ENCODE measurements at regions not wholly inside any gene's neighbourhood (a gene's known extent, or its start where the extent isn't known, plus 50 kb on each side); places are given as distances from the start of the nearest gene placed in this dataset.

DNA sequence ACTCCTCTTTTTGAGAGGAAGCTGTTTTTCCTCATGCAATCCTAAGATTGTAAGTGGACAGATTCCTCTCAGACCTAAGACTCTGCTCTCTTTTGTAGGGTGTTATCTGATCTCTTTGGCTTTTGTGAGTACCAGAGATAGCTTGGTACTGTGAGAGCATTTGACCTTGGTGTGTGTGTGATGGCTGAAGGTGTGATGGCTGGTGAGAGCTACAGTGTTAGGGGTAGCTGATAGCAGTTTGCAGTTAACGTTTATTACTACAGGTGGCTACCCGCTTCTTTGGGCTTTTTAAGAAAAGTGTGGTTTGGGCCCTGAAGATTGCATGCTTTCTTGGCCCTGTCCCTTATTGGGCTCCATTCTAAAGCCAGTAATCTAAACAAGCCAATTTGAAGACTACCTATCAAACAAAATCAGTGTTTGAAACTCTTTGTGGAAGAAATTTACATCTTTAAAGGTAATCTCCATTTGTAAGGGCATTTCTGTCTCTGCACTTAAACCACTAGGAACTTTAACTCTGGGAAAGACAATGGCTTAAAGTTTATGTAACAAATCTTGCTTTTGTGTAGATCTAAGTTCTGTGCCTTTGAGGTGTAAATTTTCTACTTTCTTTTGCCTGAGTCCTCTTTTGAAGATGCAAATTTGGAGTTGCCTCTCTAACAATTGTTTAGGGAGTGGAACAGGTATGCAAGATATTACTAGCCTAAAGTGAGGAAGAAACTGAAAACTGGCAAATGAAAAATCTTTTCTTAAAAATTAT lies 85.3 kb upstream of the SERBP1 start:
- H3K4me3 ChIP-seq (ENCODE audit: low read depth, low read length), result no peak overlapping the region
- no peak for DNase-seq (ENCODE audit: low read depth)
- TF ChIP-seq, protein P1, sequence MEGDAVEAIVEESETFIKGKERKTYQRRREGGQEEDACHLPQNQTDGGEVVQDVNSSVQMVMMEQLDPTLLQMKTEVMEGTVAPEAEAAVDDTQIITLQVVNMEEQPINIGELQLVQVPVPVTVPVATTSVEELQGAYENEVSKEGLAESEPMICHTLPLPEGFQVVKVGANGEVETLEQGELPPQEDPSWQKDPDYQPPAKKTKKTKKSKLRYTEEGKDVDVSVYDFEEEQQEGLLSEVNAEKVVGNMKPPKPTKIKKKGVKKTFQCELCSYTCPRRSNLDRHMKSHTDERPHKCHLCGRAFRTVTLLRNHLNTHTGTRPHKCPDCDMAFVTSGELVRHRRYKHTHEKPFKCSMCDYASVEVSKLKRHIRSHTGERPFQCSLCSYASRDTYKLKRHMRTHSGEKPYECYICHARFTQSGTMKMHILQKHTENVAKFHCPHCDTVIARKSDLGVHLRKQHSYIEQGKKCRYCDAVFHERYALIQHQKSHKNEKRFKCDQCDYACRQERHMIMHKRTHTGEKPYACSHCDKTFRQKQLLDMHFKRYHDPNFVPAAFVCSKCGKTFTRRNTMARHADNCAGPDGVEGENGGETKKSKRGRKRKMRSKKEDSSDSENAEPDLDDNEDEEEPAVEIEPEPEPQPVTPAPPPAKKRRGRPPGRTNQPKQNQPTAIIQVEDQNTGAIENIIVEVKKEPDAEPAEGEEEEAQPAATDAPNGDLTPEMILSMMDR (IDR thresholded peaks at IDR 0.05; ENCODE audit: insufficient read depth, low read length), result no peak

- TF ChIP-seq, protein P1 (IDR thresholded peaks at IDR 0.05; ENCODE audit: insufficient read depth, low read length), result no peak
- DNase-seq (ENCODE audit: low read depth), result no peak
- H3K4me3 ChIP-seq (ENCODE audit: low read depth, low read length), result no peak overlapping the region
Measured at GRCh38 chr1:67517046-67517445, 86.8 kb upstream of the SERBP1 start.

- TF ChIP-seq, protein P1 (IDR thresholded peaks at IDR 0.05; ENCODE audit: insufficient read depth, low read length), result no peak
- DNase-seq (ENCODE audit: low read depth), result no peak
Measured at GRCh38 chr1:67522001-67522441, 91.8 kb upstream of the SERBP1 start.

DNA sequence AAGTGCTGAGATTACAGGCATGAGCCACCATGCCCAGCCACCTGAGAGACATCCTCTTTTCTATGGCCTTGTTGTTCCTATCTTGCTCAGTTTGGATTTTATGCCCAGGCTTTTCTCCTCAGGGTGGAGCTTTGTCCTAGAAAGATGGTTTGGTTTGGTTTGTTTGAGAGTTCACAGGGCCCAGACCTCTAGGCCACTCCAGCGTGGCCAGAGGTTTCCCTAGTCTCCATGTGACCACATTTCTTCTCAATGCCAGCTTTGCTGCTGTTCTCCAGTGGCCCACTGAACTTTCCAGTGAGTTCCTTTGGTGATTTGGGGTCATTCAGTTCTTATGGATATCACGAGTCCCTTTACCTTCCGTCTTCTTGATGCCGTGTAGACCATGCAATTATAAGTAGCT lies 92.6 kb upstream of the SERBP1 start:
- H3K4me3 ChIP-seq (ENCODE audit: low read depth, low read length), result no peak overlapping the region
- DNase-seq (ENCODE audit: low read depth), result no peak
- TF ChIP-seq, protein P1 (IDR thresholded peaks at IDR 0.05; ENCODE audit: insufficient read depth, low read length), result no peak

More at GRCh38 chr1:67522001-67522441, 91.8 kb upstream of the SERBP1 start:
- H3K4me3 ChIP-seq (ENCODE audit: low read depth, low read length), result no peak overlapping the region

DNA sequence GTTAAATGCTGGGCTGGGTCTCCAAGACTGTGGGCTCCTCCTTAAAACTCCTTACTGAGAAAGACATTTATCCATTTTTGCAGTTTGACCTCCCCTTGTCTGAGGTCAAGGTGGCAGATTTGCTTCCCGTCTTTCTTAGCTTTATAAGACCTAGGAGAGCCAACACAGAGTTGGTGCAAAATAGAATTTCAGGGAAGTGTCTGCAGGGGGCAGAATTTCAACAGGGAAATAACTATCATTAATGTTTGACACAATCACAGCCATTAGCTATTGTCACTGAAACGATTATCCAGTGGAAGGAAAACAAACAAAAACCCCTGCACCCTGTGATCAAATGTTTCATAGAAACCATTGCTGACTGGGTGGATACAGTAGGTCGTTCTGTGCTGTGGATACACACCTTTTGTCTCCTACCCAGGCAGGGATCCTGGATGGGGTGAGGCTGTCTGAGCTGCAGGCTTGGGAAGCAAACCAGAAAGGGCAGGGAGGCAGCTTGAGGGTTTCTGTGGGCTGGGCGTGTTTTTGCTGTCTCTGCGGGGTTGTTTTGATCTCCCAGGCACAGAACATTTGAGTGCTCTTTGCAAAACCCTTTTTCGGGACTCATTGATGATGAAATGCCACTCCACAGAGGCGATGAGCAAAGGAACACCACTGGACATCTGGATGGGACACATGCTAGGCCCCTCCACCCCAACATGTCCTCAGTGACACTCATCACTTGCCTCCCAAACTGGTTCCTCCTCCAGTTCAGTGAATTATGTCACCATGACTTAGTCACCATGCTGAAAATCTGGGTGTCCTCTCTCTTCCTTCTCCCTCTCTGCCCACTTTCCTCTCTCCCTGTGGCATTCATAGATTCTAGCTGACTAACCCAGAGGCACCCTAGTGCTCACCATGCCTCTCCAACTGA lies 94.2 kb upstream of the SERBP1 start:
- DNase-seq (ENCODE audit: low read depth), result no peak
- H3K4me3 ChIP-seq (ENCODE audit: low read depth, low read length), result no peak overlapping the region
- TF ChIP-seq, protein P1 (IDR thresholded peaks at IDR 0.05; ENCODE audit: insufficient read depth, low read length), result peak; percentile 12

GRCh38 chr1:67525053-67525760 lies 95.0 kb upstream of the SERBP1 start:
- H3K4me3 ChIP-seq (ENCODE audit: low read depth, low read length), result no peak overlapping the region
- no peak for DNase-seq (ENCODE audit: low read depth)
- TF ChIP-seq, protein P1 (IDR thresholded peaks at IDR 0.05; ENCODE audit: insufficient read depth, low read length), result no peak
